Peyer's patch (tissue), 4 donors: ENCODE measurements at regions not wholly inside any gene's neighbourhood (a gene's known extent, or its start where the extent isn't known, plus 50 kb on each side); places are given as distances from the start of the nearest gene placed in this dataset.

Source experiments
- DNase-seq, 3 donors: peaks; one replicate each; pipeline ENCODE4 v3.0.0-alpha.2; 2017 to 2019
- H3K27ac ChIP-seq, 4 donors: fragments of 200-600 bp; sonication (generic); one replicate each; pipeline ENCODE4 v1.5.1; 2016 to 2019
- H3K27me3 ChIP-seq, 2 donors: fragments of 200-600 bp; sonication (generic); one replicate each; pipeline ENCODE4 v1.5.1; 2019
- H3K36me3 ChIP-seq, 3 donors: fragments of 200-600 bp; sonication (generic); one replicate each; pipeline ENCODE4 v1.5.1; 2016 to 2019
- H3K4me1 ChIP-seq, 4 donors: fragments of 200-600 bp; sonication (generic); one replicate each; pipeline ENCODE4 v1.5.1; 2016 to 2019
- H3K4me3 ChIP-seq, 4 donors: fragments of 200-600 bp; sonication (generic); 1 replicate in 3 of 4; 2 replicates in 1 of 4; pipeline ENCODE4 v1.5.1; 2016 to 2019; ENCODE audit warnings: mild to moderate bottlenecking in 1 of 4
- H3K9me3 ChIP-seq, 4 donors: fragments of 200-600 bp; sonication (generic); one replicate each; pipeline ENCODE4 v1.5.1; 2016 to 2019; ENCODE audit warnings: mild to moderate bottlenecking in 1 of 4
- CTCF ChIP-seq, 6 experiments: fragments of 450-650 bp in 4 of 6; fragments of 200-600 bp in 2 of 6; sonication (generic) in 1 of 6; IDR thresholded peaks; one replicate each; pipeline ENCODE4 v1.5.1; 2017 to 2019; ENCODE audit warnings: antibody characterized with exemption in 6 of 6, mild to moderate bottlenecking in 3 of 6, moderate library complexity in 1 of 6
- POLR2A ChIP-seq, 2 donors: fragments of 450-650 bp; IDR thresholded peaks; one replicate each; pipeline ENCODE4 v1.5.1; 2017; ENCODE audit warnings: antibody characterized with exemption in 2 of 2, mild to moderate bottlenecking in 2 of 2, moderate library complexity in 2 of 2

GRCh38 chr4:96736352-96736889 is 896.5 kb downstream of the PDHA2 start:
- Histone ChIP-seq H3K36me3 (no peaks in the 10 kb centered on the region), H3K27me3 (no peaks in the 10 kb centered on the region), H3K4me1 (no peaks in the 10 kb centered on the region), H3K4me3 (no peak overlapping the region), H3K27ac (no peak overlapping the region), H3K9me3 (no peaks in the 10 kb centered on the region)
- no peak for DNase-seq
- no peak for TF ChIP-seq CTCF (IDR thresholded peaks at IDR 0.05)
- no peak for TF ChIP-seq POLR2A (IDR thresholded peaks at IDR 0.05)

- TF ChIP-seq POLR2A (IDR thresholded peaks at IDR 0.05) (no peak), CTCF (IDR thresholded peaks at IDR 0.05) (no peak)
- DNase-seq: no peak
- no peak overlapping the region for H3K27ac ChIP-seq
- no peak overlapping the region for H3K4me3 ChIP-seq
- H3K4me1 ChIP-seq: no peaks in the 10 kb centered on the region
- H3K9me3 ChIP-seq: peaks cover 0 to 7% (median 0%) of the 10 kb centered on the region in 4 donors
- no peaks in the 10 kb centered on the region for H3K27me3 ChIP-seq
- H3K36me3 ChIP-seq: no peaks in the 10 kb centered on the region
Observed at GRCh38 chr4:96739101-96739500, 899.2 kb downstream of the PDHA2 start.

GRCh38 chr4:96742332-96743014 is 902.6 kb downstream of the PDHA2 start:
- no peak overlapping the region for H3K27ac ChIP-seq
- peaks cover 0 to 7% (median 0%) of the 10 kb centered on the region in 4 donors for H3K9me3 ChIP-seq
- H3K36me3 ChIP-seq: no peaks in the 10 kb centered on the region
- no peak overlapping the region for H3K4me3 ChIP-seq
- no peaks in the 10 kb centered on the region for H3K4me1 ChIP-seq
- TF ChIP-seq POLR2A (IDR thresholded peaks at IDR 0.05) (no peak), CTCF (IDR thresholded peaks at IDR 0.05) (no peak)
- no peaks in the 10 kb centered on the region for H3K27me3 ChIP-seq
- DNase-seq: peak in 1 of 3 donors; percentile 39

- Histone ChIP-seq H3K9me3 (peaks cover 0 to 7% (median 0%) of the 10 kb centered on the region in 4 donors), H3K27me3 (no peaks in the 10 kb centered on the region), H3K4me3 (no peak overlapping the region), H3K27ac (no peak overlapping the region), H3K36me3 (no peaks in the 10 kb centered on the region), H3K4me1 (no peaks in the 10 kb centered on the region)
- TF ChIP-seq POLR2A (IDR thresholded peaks at IDR 0.05) (no peak), CTCF (IDR thresholded peaks at IDR 0.05) (no peak)
- no peak for DNase-seq
Observed at GRCh38 chr4:96744676-96745075, 904.8 kb downstream of the PDHA2 start.

- TF ChIP-seq CTCF (IDR thresholded peaks at IDR 0.05) (no peak), POLR2A (IDR thresholded peaks at IDR 0.05) (no peak)
- Histone ChIP-seq H3K4me1 (no peaks in the 10 kb centered on the region), H3K4me3 (no peak overlapping the region), H3K27ac (no peak overlapping the region), H3K27me3 (no peaks in the 10 kb centered on the region), H3K36me3 (no peaks in the 10 kb centered on the region), H3K9me3 (no peaks in the 10 kb centered on the region)
- DNase-seq: no peak
Observed at GRCh38 chr4:96753216-96753615, 913.3 kb downstream of the PDHA2 start.
